H9 (cell line): ENCODE measurements at regions not wholly inside any gene's neighbourhood (a gene's known extent, or its start where the extent isn't known, plus 50 kb on each side); places are given as distances from the start of the nearest gene placed in this dataset.

Source experiments
- DNase-seq: peaks from one replicate; pipeline ENCODE4 v3.0.0-alpha.2; 2017
- H2AFZ ChIP-seq: one replicate; pipeline ENCODE4 v1.6.1; 2013; ENCODE audit warnings: mild to moderate bottlenecking, low read length, control low read depth, moderate library complexity
- H2AK5ac ChIP-seq: 2 replicates; pipeline ENCODE4 v1.6.1; 2013; ENCODE audit warnings: low read length, control low read depth, mixed read lengths; ENCODE audit not compliant: insufficient read length
- H2BK120ac ChIP-seq: one replicate; pipeline ENCODE4 v1.6.1; 2013; ENCODE audit warnings: low read depth, mild to moderate bottlenecking, low read length, control low read depth, inconsistent platforms; ENCODE audit not compliant: poor library complexity, severe bottlenecking
- H2BK12ac ChIP-seq: 2 replicates; pipeline ENCODE4 v1.6.1; 2013; ENCODE audit warnings: low read length, control low read depth, mixed read lengths, low read depth; ENCODE audit not compliant: insufficient read length
- H2BK15ac ChIP-seq: 2 replicates; pipeline ENCODE4 v1.6.1; 2013; ENCODE audit warnings: low read depth, low read length, control low read depth
- H2BK20ac ChIP-seq: one replicate; pipeline ENCODE4 v1.6.1; 2013; ENCODE audit warnings: low read depth, mild to moderate bottlenecking, low read length, control low read depth, inconsistent platforms; ENCODE audit not compliant: poor library complexity, severe bottlenecking
- H2BK5ac ChIP-seq: 2 replicates; pipeline ENCODE4 v1.6.1; 2013; ENCODE audit warnings: low read length, control low read depth, mixed read lengths; ENCODE audit not compliant: insufficient read length
- H3K14ac ChIP-seq: 2 replicates; pipeline ENCODE4 v1.6.1; 2013; ENCODE audit warnings: low read length, control low read depth; ENCODE audit not compliant: insufficient read depth
- H3K18ac ChIP-seq: 2 replicates; pipeline ENCODE4 v1.6.1; 2013; ENCODE audit warnings: low read depth, mild to moderate bottlenecking, mixed read lengths, low read length, control low read depth; ENCODE audit not compliant: insufficient read length
- H3K23ac ChIP-seq: 2 replicates; pipeline ENCODE4 v1.6.1; 2013; ENCODE audit warnings: low read length, control low read depth, mixed read lengths, low read depth; ENCODE audit not compliant: insufficient read length
- H3K23me2 ChIP-seq: 2 replicates; pipeline ENCODE4 v1.6.1; 2013; ENCODE audit warnings: low read depth, mild to moderate bottlenecking, mixed read lengths, low read length, control low read depth; ENCODE audit not compliant: insufficient read length, poor library complexity, severe bottlenecking
- H3K27ac ChIP-seq: 2 replicates; pipeline ENCODE4 v1.5.1; 2013; ENCODE audit warnings: low read length, control low read depth, mixed read lengths, low read depth; ENCODE audit not compliant: insufficient read length
- H3K27me3 ChIP-seq: 2 replicates; pipeline ENCODE4 v1.6.1; 2013; ENCODE audit warnings: low read length, control low read depth, inconsistent platforms; ENCODE audit not compliant: insufficient read depth
- H3K4ac ChIP-seq: 2 replicates; pipeline ENCODE4 v1.6.1; 2013; ENCODE audit warnings: low read depth, mild to moderate bottlenecking, control low read depth, inconsistent platforms, low read length, moderate library complexity
- H3K4me1 ChIP-seq: 2 replicates; pipeline ENCODE4 v1.6.1; 2013; ENCODE audit warnings: low read length, control low read depth, inconsistent platforms; ENCODE audit not compliant: insufficient read depth
- H3K4me2 ChIP-seq: 2 replicates; pipeline ENCODE4 v1.6.1; 2013; ENCODE audit warnings: low read length, control low read depth, mixed read lengths; ENCODE audit not compliant: insufficient read length, insufficient read depth
- H3K56ac ChIP-seq: 2 replicates; pipeline ENCODE4 v1.6.1; 2013; ENCODE audit warnings: low read depth, mild to moderate bottlenecking, mixed read lengths, low read length, control low read depth; ENCODE audit not compliant: insufficient read length
- H3K79me1 ChIP-seq: 2 replicates; pipeline ENCODE4 v1.6.1; 2013; ENCODE audit warnings: low read depth, mild to moderate bottlenecking, moderate library complexity, low read length, control low read depth, inconsistent platforms; ENCODE audit not compliant: insufficient read depth, poor library complexity, severe bottlenecking
- H3K79me2 ChIP-seq: 2 replicates; pipeline ENCODE4 v1.6.1; 2013; ENCODE audit warnings: low read length, control low read depth, inconsistent platforms; ENCODE audit not compliant: insufficient read depth
- H3K9ac ChIP-seq: 2 replicates; pipeline ENCODE4 v1.6.1; 2013; ENCODE audit warnings: low read length, control low read depth, mixed read lengths; ENCODE audit not compliant: insufficient read length; ENCODE audit errors: extremely low read depth
- H3K9me3 ChIP-seq: one replicate; pipeline ENCODE4 v1.6.1; 2013; ENCODE audit warnings: low read depth, low read length, inconsistent platforms; ENCODE audit not compliant: control insufficient read depth
- H3T11ph ChIP-seq: one replicate; pipeline ENCODE4 v1.6.1; 2013; ENCODE audit warnings: mild to moderate bottlenecking, low read length, control low read depth, inconsistent platforms
- H4K20me1 ChIP-seq: one replicate; pipeline ENCODE4 v1.6.1; 2013; ENCODE audit not compliant: control insufficient read depth, insufficient read length, insufficient read depth
- H4K5ac ChIP-seq: 2 replicates; pipeline ENCODE4 v1.6.1; 2013; ENCODE audit warnings: low read depth, mild to moderate bottlenecking, mixed read lengths, low read length, control low read depth; ENCODE audit not compliant: insufficient read length
- H4K8ac ChIP-seq: replicated peaks from 2 replicates; pipeline ENCODE4 v1.6.1; 2013; ENCODE audit warnings: low read length, control low read depth, mixed read lengths, low read depth; ENCODE audit not compliant: insufficient read length
- H4K91ac ChIP-seq: 2 replicates; pipeline ENCODE4 v1.6.1; 2013; ENCODE audit warnings: low read depth, mild to moderate bottlenecking, moderate library complexity, mixed read lengths, low read length, control low read depth; ENCODE audit not compliant: insufficient read length
- H3K27ac Mint-ChIP-seq, 3 experiments: 2 replicates in 2 of 3; 3 replicates in 1 of 3; pipeline ENCODE4 v1.8.0; 2020 to 2021; ENCODE audit warnings: mixed read lengths in 3 of 3, mild to moderate bottlenecking in 1 of 3, moderate library complexity in 1 of 3
- H3K27me3 Mint-ChIP-seq: 2 replicates; pipeline ENCODE4 v1.8.0; 2021; ENCODE audit warnings: low read depth, mild to moderate bottlenecking, moderate library complexity, mixed read lengths
- H3K36me3 Mint-ChIP-seq, 3 experiments: 2 replicates in 2 of 3; 3 replicates in 1 of 3; pipeline ENCODE4 v1.8.0; 2020 to 2021; ENCODE audit warnings: low read depth in 3 of 3, mixed read lengths in 3 of 3; ENCODE audit not compliant: insufficient read depth in 1 of 3
- H3K4me1 Mint-ChIP-seq, 2 experiments: 2 replicates each; pipeline ENCODE4 v1.8.0; 2020; ENCODE audit warnings: mixed read lengths in 2 of 2
- H3K4me3 Mint-ChIP-seq, 2 experiments: 2 replicates in 1 of 2; 3 replicates in 1 of 2; pipeline ENCODE4 v1.8.0; 2020 to 2021; ENCODE audit warnings: mild to moderate bottlenecking in 2 of 2, mixed read lengths in 2 of 2, moderate library complexity in 1 of 2
- H3K9me3 Mint-ChIP-seq, 2 experiments: 2 replicates in 1 of 2; 3 replicates in 1 of 2; pipeline ENCODE4 v1.8.0; 2020; ENCODE audit warnings: mild to moderate bottlenecking in 2 of 2, mixed read lengths in 2 of 2, moderate library complexity in 1 of 2
- WGBS: extraction: QIAGEN DNeasy Blood & Tissue Kit; methylation state at CpG from one replicate; pipeline ENCODE4 v1.1.7; 2013; ENCODE audit warnings: missing lambda C conversion rate, low lambda C conversion rate, mixed read lengths; ENCODE audit not compliant: insufficient read length; ENCODE audit errors: extremely low coverage; 5-methylcytosine and 5-hydroxymethylcytosine counted together
- TF ChIP-seq, protein P1 (sequence below): fragments of 200-600 bp; sonication (generic); conservative IDR thresholded peaks from 3 replicates; pipeline ENCODE4 v1.8.0; 2021; ENCODE audit warnings: antibody characterized with exemption, mild to moderate bottlenecking

GRCh38 chr3:34407281-34407680 is 608.9 kb downstream of the PDCD6IP start:
- Mint-ChIP-seq H3K36me3 (peaks cover 1 to 6% (median 4%) of the 10 kb centered on the region in 3 experiments; a peak in 5 of 7 replicates), H3K27ac (peak overlapping the region in 2 of 3 experiments; percentile 83 to 87; a peak in 2 of 7 replicates), H3K4me1 (peaks cover 31 to 35% of the 10 kb centered on the region in 2 experiments), H3K4me3 (no peak overlapping the region), H3K27me3 (peaks cover 1% of the 10 kb centered on the region; the same call in 1 of the 2 replicates), H3K9me3 (peaks cover 4% of the 10 kb centered on the region in 2 experiments; a peak in 3 of 5 replicates)
- Histone ChIP-seq H2BK120ac (no peak overlapping the region), H3K23me2 (no peaks in the 10 kb centered on the region), H2BK15ac (no peak overlapping the region), H3K27ac (no peak overlapping the region), H2AFZ (no peak overlapping the region), H3K4me1 (peaks cover 3% of the 10 kb centered on the region; the same call in 1 of the 2 replicates), H3K56ac (no peak overlapping the region), H4K8ac (no peak overlapping the region), H3K27me3 (no peaks in the 10 kb centered on the region), H3K4me2 (no peak overlapping the region), H3K4ac (no peak overlapping the region), H3K79me1 (no peaks in the 10 kb centered on the region), H3K23ac (no peak overlapping the region), H2AK5ac (no peak overlapping the region), H2BK5ac (no peak overlapping the region), H2BK20ac (no peak overlapping the region), H3K9me3 (no peaks in the 10 kb centered on the region), H3K18ac (no peak overlapping the region), H2BK12ac (no peak overlapping the region), H3K14ac (no peak overlapping the region), H4K91ac (no peak overlapping the region), H3T11ph (no peak overlapping the region), H4K5ac (no peak overlapping the region), H3K9ac (no peak overlapping the region), H4K20me1 (no peaks in the 10 kb centered on the region), H3K79me2 (no peaks in the 10 kb centered on the region)
- no CpG with 5 or more reads among the region's 1 CpG for WGBS
- DNase-seq, result no peak
- TF ChIP-seq, protein P1, sequence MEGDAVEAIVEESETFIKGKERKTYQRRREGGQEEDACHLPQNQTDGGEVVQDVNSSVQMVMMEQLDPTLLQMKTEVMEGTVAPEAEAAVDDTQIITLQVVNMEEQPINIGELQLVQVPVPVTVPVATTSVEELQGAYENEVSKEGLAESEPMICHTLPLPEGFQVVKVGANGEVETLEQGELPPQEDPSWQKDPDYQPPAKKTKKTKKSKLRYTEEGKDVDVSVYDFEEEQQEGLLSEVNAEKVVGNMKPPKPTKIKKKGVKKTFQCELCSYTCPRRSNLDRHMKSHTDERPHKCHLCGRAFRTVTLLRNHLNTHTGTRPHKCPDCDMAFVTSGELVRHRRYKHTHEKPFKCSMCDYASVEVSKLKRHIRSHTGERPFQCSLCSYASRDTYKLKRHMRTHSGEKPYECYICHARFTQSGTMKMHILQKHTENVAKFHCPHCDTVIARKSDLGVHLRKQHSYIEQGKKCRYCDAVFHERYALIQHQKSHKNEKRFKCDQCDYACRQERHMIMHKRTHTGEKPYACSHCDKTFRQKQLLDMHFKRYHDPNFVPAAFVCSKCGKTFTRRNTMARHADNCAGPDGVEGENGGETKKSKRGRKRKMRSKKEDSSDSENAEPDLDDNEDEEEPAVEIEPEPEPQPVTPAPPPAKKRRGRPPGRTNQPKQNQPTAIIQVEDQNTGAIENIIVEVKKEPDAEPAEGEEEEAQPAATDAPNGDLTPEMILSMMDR, result no peak
